HG02798 (cell line): ENCODE measurements at regions not wholly inside any gene's neighbourhood (a gene's known extent, or its start where the extent isn't known, plus 50 kb on each side); places are given as distances from the start of the nearest gene placed in this dataset.

Experiments used
- ATAC-seq: cut with Tn5 transposase; IDR thresholded peaks from one replicate; pipeline ENCODE4 v1.9.1; 2021; ENCODE audit warnings: mild to moderate bottlenecking; ENCODE audit not compliant: unreplicated experiment, poor library complexity

DNA sequence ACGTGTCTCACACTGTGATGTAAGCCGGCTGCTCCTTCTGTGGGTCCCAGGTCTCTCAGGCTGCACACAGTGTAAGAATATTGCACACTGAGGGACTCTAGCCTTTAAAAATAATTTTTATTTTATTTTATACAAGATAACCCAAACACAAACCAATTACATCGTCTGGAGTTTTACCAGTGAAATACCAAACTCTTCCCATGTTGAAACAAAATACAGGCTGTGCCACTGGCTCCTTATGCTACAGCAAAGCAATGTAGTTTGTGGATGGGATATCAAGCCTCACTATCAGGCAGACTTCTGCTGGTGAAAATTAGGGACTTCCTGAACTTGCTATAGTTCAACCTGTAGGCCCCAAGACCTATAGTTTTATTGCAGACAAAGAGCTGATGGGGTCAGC is 311.3 kb upstream of the SLCO3A1 start:
- ATAC-seq = no peak

DNA sequence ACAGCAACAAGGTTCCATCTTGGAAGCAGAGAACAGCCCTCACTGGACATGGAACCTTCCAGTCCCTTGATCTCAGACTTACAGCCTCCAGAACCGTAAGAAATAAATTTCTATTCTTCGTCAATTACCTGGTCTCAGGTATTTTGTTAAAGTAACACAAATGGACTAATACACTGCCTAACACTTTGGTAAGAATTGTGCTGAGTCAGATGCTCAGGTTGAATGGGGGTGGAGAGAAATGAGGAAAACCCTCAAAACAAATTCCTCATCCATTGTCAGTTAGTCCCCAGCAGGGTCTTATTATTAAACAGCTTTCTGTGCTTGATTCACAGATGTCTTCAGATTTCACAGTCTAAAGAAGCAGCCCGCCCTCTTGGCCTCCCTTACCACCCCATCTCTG is 306.2 kb upstream of the SLCO3A1 start:
- no peak for ATAC-seq

DNA sequence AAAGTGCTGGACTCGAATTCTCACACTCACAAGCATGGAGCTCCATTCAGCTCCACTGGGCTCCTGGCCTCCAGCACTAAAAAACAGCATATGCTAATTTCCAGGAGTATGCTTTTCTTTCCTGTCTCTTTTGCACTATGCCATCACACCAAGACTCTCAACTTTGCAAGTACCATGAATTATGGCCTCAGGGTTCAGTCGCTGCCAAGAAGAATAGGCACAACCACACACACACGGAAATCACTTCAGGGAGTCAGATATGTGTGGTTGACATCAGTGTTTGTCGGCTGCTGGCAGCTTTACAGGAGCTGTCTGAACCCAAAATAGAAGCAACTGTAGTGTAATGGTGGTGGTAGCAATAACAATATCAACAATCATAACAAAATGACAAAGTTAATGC is 305.0 kb upstream of the SLCO3A1 start:
- no peak for ATAC-seq

DNA sequence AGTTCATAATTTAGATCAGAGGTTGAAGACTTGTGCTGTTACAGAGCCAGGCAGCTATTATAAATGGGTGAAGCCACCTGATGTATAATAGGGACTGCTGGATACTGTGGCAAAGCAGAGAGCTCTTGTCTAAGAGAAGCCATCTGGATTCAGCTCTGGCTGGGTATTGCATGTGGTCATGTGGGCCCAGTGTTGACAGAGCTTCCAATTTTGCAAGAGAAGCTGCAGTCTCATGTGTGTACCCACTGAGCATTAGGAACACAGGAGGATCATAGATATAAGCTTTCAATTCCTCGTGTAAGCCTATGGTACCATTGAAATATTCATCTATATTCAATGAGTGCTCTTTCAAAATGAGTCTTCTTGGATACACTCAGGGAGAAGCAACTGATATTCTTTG is 303.9 kb upstream of the SLCO3A1 start:
- ATAC-seq = no peak

DNA sequence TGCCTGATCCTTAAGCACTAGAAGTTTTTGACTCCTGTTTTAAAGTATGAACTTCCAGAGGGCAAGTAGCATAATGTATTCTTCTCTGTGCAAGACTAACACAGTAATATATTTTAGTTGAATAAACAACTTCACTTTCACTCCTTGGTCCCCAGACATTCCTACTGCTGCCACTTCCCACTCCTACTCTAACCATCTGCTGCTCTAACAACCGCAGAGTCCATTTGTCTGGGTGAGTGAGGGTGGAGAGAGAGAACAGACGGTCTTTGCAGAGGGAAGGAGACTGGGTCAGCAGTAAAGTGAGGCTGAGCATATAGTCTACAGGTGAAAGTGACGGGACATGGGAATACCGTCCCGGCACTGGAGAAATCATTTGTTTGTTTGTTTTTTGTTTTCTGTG is 301.0 kb upstream of the SLCO3A1 start:
- ATAC-seq = no peak

DNA sequence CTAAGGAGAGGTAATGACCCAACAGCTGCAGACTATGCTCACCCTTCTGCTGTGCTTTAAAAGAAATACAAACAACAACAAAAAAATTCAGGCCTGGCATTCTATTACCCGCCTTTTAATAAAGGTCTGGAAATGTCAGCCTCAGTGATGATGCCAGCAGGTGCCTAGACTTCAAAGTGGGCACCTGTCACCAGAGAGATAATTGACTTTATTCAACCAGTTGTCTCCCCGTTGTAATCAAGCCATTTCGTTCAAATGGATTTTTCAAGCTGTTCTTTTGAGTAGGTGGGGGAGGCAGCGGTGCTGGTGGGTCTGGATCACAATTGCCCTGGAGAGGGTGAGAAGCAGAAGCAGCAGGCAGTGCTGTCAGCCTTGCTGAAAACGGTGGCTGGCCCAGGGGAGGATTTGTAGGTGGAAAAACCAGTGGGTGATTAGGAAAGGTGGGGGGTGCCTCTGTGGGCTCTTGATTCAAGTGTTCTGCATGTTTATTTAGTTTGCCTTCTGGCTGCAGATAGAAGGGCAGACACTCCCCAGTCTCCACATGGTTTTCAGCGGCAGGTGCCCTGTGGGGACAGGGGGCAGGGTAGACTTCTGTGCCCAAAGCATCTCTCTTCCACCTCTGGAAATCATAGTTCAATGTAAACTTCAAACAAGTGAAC is 300.2 kb upstream of the SLCO3A1 start:
- ATAC-seq = no peak

DNA sequence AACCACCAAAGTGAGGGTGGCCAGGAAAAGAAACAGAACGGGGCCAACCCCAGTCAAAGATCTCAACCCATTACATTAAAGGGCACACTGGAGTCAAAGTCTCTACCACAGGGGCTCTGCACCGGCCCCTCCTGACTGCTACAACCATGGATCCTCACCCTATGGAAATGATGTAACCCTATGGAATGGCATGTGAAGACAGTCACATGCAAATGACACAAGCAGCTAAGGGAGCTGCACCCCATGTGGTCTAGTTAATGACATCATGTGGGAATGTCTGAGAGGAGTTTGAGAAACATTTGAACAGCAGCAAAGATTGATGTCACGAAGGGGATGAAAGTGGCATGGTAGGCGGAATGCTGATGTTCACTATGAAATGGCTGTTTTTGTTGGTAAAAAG is 298.2 kb upstream of the SLCO3A1 start:
- no peak for ATAC-seq

DNA sequence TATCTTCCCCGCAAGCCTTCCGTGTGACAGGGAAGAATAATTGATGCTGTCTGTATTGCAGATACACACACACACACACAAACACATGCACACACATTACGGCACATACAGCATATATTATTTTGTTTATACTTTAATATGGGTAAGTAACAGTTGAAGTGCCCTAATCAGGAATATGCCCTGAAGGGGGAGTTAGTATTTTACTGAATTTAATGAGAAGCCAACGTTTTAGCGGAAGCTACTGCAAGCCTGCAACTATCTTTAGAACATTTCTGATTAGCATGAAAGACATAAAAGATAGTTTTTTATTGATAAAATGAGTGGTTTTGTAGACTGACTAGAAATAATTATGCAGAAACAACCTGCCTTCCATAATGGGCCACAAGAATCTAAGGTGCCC is 296.6 kb upstream of the SLCO3A1 start:
- ATAC-seq = no peak

DNA sequence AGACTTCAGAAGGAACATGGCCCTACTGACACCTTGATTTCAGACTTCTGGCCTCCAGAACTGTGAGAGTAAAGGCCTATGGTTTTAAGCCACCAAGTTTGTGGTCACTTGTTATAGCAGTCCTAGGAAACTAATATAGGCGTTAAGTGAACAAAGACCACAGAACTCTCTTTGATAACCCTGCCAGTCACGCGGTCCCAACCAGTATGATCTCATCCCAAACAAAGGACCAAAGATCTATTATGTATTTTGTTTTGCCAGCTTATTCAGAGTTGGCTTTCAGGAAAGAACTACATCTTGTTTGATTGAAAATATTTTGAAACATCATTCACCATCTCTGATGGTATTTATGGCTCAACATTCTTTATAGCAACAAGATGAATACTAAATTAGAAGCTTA is 294.4 kb upstream of the SLCO3A1 start:
- no peak for ATAC-seq

DNA sequence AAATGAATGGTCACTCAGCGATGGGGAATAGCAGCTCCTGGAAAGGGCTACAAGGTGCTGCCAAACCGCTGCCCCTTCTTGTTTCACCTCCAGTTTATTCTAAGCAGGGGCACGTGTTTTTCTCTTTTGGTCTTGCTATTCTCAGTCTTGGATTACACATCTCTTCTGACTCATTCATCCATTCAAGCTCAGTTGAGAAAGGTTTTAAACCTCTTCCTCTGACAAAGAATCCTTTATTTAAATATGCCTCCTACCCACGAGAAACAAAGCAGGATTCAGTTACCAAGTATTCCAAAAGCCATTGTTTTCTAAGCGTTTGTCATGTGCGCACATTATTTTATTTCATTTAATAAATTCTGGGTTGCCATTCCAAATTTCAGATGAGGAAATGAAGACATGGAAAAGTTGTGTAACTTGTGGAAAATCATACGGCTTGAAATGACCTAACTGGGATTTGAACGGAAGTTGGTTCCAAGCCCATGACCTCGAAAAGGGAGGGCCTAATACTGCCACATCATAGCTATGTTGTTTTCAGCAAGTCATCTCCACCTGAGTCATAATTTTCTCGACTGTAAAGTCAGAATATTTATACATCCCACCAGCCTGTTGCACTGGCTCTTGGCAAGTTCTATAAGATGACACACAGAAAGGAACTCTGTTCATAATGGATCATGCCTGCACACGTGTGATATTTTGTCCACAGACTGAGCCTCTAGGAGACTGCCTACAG is 292.0 kb upstream of the SLCO3A1 start:
- no peak for ATAC-seq

DNA sequence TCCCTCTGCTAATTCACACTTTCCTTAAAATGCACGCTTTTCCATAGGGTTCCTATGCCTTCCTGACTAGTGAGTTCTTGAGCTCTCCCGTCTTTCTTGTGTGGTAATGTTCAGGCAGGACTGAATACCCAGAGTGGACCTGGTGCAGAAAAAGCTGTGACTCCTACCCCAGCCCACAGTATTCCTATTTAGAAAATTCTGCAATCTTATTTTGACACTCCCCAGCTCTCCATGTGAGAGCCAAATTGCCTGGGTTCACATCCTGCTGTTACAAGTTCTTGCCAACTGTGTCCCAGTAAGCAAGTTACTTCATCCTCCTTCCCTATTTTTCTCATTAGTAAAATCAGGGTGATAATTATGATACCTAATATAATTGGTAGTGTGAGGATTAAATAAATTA is 290.8 kb upstream of the SLCO3A1 start:
- no peak for ATAC-seq

DNA sequence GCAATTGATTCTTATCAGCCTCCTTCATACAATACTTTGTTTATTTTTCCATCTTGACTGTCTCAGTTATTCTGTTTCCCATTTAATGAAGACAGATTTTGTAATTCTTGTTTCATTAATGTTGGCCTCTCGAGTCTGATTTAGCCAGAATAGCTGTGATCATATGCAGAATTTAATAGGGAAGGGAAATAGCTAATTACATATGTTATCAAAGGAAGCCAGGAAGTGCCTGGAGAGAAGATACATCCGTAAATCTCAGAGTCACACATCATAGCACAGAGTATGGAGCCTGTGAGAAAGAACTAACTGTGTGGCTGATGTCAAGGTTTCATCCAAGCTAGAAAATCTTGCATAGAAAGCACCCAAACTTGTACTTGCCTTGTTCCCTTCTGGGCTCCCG is 288.9 kb upstream of the SLCO3A1 start:
- no peak for ATAC-seq

DNA sequence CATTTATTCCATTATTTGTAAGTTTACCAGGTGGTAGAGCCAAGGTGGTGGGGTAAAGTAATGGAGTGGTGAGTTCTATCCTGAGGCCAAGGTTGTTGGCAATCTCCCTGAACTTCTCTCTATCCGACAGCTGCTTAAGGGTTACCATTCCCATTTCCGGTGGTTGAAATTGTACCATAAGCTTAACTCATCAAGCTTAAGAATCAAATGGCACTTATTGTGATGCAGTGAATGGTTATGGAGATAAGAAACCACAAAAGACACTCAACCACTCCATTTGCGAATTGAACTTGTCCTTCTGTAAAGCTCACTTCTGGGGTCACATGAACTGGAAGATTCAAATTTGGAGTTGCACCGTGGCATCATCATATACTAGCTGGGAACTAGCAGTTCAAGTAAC is 287.4 kb upstream of the SLCO3A1 start:
- ATAC-seq = no peak

DNA sequence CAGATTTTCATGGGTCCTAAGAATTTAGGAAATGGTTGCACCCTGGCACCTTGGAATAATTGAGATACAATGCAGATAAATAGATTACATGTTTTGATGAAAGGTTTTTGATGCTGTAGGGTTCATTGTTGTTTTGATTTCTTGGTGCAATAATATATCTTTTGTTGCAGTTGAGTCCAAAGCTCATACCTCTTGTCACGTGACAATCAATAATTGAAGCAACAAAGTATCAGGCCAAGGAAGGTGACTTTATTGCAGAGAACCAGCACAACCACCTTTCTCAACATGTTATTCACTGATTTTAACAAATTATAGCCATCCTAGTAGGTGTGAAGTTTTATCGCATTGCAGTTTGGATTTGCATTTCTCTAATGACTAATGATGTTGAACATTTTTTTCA is 285.5 kb upstream of the SLCO3A1 start:
- ATAC-seq = no peak

DNA sequence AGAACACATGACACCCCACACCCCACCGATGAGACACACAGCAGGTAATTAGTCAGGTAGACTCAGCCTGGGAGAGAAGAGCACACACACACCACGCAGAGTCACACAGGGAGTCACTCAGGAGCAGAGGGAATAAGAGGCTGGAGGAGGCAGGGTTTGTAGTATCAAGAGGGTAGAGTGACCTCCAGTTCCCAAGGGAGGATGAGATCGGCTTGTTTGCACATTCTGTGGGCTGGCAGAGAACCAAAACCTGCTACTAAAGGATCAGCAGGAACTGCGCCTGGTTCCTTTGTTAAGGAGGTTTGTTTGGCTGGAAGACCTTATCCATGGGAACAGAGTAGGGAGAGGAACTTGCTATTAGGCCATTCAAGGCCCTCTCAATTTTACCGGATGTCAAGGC is 281.4 kb upstream of the SLCO3A1 start:
- no peak for ATAC-seq

DNA sequence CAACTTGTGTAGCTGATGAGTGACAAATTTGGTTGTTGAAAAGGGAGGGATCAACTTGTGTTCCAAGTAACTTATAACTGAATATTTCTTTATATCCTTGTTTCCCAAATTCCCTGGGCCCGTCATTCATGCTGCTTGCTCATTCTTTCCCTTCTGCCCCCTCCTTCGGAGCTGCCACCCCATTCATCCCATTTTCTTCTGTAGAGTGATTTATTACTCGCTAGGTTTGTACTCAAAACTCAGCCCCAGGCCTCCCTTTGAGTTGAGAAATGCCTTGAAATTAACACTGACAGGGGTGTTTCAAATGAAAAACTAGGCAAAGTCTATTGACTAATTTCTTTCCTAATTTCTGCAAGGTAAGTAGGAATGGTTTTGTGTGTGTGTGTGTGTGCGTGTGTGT is 277.4 kb upstream of the SLCO3A1 start:
- ATAC-seq = no peak

DNA sequence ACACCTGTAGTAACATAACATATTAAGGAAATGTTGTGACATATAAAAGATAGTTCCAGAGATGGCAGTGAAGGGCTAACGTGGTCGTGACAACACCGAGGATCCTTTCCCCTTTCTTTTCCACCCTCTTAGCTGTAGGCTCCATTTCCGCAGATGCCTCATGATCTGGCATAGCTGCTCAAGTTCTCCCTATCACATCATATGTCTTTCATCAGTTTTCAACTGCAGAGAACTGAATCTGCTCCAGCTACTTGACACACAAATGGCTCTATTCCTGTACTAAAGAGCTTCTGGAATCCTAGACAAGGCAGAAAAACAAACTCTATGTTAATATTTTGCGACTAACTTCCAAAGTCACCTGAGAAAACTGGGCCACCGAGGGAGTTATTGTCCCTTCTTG is 275.0 kb upstream of the SLCO3A1 start:
- ATAC-seq = no peak

DNA sequence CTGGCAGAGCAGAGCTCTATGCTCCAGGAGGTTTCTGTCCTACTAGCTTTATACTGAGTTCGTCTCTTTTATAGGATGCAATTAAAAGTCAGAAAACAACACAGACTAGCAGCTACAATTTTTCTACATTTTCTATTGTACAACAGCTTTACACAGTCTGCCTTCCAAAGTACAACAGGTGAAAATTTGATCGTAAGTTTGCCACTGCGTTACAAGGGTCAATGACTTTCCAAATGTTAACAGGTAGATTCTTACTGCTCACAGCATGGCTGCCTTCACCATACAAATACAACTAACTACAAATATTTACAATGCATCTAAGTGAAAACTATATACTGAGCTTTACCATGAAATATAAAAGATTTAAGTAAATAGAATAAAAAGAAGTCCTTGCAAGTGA is 268.6 kb upstream of the SLCO3A1 start:
- ATAC-seq = no peak

DNA sequence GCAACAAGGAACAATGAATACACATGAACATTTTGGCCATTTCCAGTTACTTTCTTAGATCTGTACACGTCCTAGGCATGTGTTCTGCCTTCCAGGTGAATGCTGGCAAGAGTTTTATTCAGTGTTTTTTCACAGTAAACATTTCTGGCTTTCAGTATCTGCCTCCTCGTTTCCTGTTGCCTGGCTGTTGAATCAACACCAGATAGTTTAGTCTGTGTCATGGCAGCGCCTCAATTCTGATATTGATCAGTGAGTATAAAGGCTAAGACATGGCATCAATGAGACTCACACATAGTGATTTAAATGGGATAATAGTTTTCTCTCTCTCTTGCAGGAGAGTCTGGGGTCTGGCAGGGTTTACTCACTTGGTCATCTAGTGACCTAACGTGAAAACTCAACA is 266.9 kb upstream of the SLCO3A1 start:
- ATAC-seq = no peak

DNA sequence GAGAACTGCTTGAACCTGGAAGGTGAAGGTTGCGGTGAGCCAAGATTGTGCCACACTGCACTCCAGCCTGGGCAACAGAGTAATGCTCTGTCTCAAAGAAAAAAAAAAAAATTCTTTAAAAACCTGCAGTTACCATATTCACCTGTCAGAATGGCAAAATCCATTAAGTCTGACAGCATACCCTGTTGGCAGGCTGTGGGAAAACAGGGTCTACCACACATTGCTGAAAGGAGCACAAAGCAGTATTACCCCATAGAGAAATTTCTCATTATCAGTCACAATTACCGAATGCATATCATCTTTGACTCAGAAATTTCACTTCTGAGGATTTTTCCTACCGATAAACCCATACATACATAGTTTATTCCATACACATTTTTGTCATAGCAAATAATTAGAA is 264.1 kb upstream of the SLCO3A1 start:
- no peak for ATAC-seq

DNA sequence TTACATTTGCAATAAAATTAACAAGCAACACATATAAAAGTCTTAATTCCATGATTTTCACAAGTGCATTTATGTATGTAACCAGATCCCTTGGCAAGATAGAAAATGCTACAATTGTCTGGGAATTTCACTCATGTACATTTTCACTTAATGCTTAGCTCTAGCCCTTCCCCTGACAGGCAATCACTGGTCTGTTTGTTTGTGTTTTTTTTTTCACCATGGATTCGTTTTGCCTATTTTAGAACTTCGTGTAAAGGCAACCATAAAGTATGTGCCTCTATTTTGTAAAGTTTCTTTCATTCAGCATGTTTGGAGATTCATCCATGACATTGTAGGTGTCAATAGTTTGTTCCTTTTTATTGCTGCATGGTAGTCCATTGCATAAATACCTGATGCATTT is 260.9 kb upstream of the SLCO3A1 start:
- no peak for ATAC-seq

DNA sequence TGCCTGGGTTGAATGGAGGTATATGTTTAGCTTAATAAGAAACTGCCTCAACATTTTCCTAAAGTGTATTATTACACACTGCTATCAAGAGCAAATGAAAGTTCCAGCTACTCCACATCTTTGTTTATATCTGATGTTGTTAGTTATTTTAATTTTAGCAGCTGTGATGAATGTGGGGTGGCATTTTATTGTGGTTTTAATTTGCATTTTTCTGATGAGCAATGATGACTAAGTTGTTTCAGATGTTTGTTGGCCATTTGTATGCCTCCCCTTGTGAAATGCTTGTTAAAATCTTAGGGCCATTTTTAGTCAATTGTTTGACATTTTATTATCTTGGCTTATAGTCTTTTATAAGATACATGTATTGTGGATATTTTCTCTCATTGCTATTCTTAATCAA is 260.4 kb upstream of the SLCO3A1 start:
- ATAC-seq = no peak
